Upper lobe of left lung (tissue), 6 donors: ENCODE measurements at regions not wholly inside any gene's neighbourhood (a gene's known extent, or its start where the extent isn't known, plus 50 kb on each side); places are given as distances from the start of the nearest gene placed in this dataset.

ENCODE experiments used
- ATAC-seq, 2 donors: fragments of 200-7000 bp; cut with Tn5 transposase; one replicate each; pipeline ENCODE4 v1.9.1; 2022; ENCODE audit warnings: mild to moderate bottlenecking in 2 of 2, moderate library complexity in 2 of 2; ENCODE audit not compliant: low FRiP score in 2 of 2
- DNase-seq, 2 donors: peaks; one replicate each; pipeline ENCODE4 v3.0.0-alpha.2; 2019 to 2020
- H3K27ac ChIP-seq, 4 donors: fragments of 200-600 bp; sonication (generic); one replicate each; pipeline ENCODE4 v1.5.1; 2016 to 2019
- H3K27me3 ChIP-seq, 4 donors: fragments of 200-600 bp; sonication (generic); one replicate each; pipeline ENCODE4 v1.5.1; 2017 to 2019
- H3K36me3 ChIP-seq, 4 donors: fragments of 200-600 bp; sonication (generic); one replicate each; pipeline ENCODE4 v1.5.1; 2016 to 2019
- H3K4me1 ChIP-seq, 4 donors: fragments of 200-600 bp; sonication (generic); one replicate each; pipeline ENCODE4 v1.5.1; 2018 to 2019
- H3K4me3 ChIP-seq, 4 donors: fragments of 200-600 bp; sonication (generic); one replicate each; pipeline ENCODE4 v1.5.1; 2017 to 2019; ENCODE audit warnings: mild to moderate bottlenecking in 2 of 4, moderate library complexity in 1 of 4
- H3K9me3 ChIP-seq, 4 donors: fragments of 200-600 bp; sonication (generic); one replicate each; pipeline ENCODE4 v1.5.1; 2018 to 2019
- CTCF ChIP-seq, 6 experiments: fragments of 450-650 bp in 4 of 6; fragments of 200-600 bp in 2 of 6; sonication (generic) in 2 of 6; IDR thresholded peaks; one replicate each; pipeline ENCODE4 v1.5.1; 2016 to 2019; ENCODE audit warnings: antibody characterized with exemption in 6 of 6
- EP300 ChIP-seq, 4 donors: sonication (generic); formaldehyde crosslinking; IDR thresholded peaks; one replicate each; pipeline ENCODE4 v1.5.1; 2017; ENCODE audit warnings: antibody characterized with exemption in 4 of 4, control low read depth in 2 of 4
- POLR2A ChIP-seq, 4 donors: fragments of 450-650 bp; IDR thresholded peaks; one replicate each; pipeline ENCODE4 v1.5.1; 2016 to 2017; ENCODE audit warnings: antibody characterized with exemption in 4 of 4, mild to moderate bottlenecking in 2 of 4
- POLR2AphosphoS5 ChIP-seq, 2 donors: sonication (generic); formaldehyde crosslinking; IDR thresholded peaks; one replicate each; pipeline ENCODE4 v1.5.1; 2017; ENCODE audit warnings: antibody characterized with exemption in 2 of 2
- WGBS, 2 donors: methylation state at CpG; one replicate each; pipeline ENCODE4 v1.1.5; 2017 to 2018; 5-methylcytosine and 5-hydroxymethylcytosine counted together
- donor health status: DM: no; HTN: no; CAD: no; lungs with moderate emphysema.
- donor health status: DM: no; HTN: yes; CAD: no; lungs with severe emphysema.

GRCh38 chr13:65264066-65264465, 1966.1 kb downstream of the PCDH9 start:
- TF ChIP-seq CTCF (IDR thresholded peaks at IDR 0.05) = no peak
- no peak for TF ChIP-seq POLR2AphosphoS5 (IDR thresholded peaks at IDR 0.05)
- no peak for TF ChIP-seq EP300 (IDR thresholded peaks at IDR 0.05)
- TF ChIP-seq POLR2A (IDR thresholded peaks at IDR 0.05) = no peak
- Histone ChIP-seq H3K4me3 (no peak overlapping the region), H3K27ac (no peak overlapping the region), H3K36me3 (no peaks in the 10 kb centered on the region), H3K27me3 (no peaks in the 10 kb centered on the region), H3K9me3 (peaks cover 0 to 2% (median 0%) of the 10 kb centered on the region in 4 donors), H3K4me1 (no peaks in the 10 kb centered on the region)
- ATAC-seq = peak; percentile 11 to 28
- WGBS, 2 donors = 49 to 80% methylated on average over 1 to 2 of the region's 2 CpGs
- DNase-seq = peak in 1 of 2 donors; percentile 41

- WGBS, 2 donors = 50 to 51% methylated on average over 5 of the region's 5 CpGs
- DNase-seq = no peak
- Histone ChIP-seq H3K4me1 (no peaks in the 10 kb centered on the region), H3K9me3 (peaks cover 0 to 2% (median 0%) of the 10 kb centered on the region in 4 donors), H3K36me3 (no peaks in the 10 kb centered on the region), H3K27ac (no peak overlapping the region), H3K4me3 (no peak overlapping the region), H3K27me3 (no peaks in the 10 kb centered on the region)
- ATAC-seq = no peak
- TF ChIP-seq CTCF (IDR thresholded peaks at IDR 0.05) = no peak
- TF ChIP-seq EP300 (IDR thresholded peaks at IDR 0.05) = no peak
- no peak for TF ChIP-seq POLR2AphosphoS5 (IDR thresholded peaks at IDR 0.05)
- no peak for TF ChIP-seq POLR2A (IDR thresholded peaks at IDR 0.05)
Measured at GRCh38 chr13:65260946-65261891, 1968.9 kb downstream of the PCDH9 start.

- Histone ChIP-seq H3K4me1 (no peaks in the 10 kb centered on the region), H3K4me3 (no peak overlapping the region), H3K9me3 (no peaks in the 10 kb centered on the region), H3K27me3 (no peaks in the 10 kb centered on the region), H3K36me3 (no peaks in the 10 kb centered on the region), H3K27ac (no peak overlapping the region)
- DNase-seq (no peak), ATAC-seq (no peak)
- TF ChIP-seq POLR2A (IDR thresholded peaks at IDR 0.05) = no peak
- TF ChIP-seq EP300 (IDR thresholded peaks at IDR 0.05) = no peak
- TF ChIP-seq CTCF (IDR thresholded peaks at IDR 0.05) = no peak
- TF ChIP-seq POLR2AphosphoS5 (IDR thresholded peaks at IDR 0.05) = no peak
- 88 to 93% methylated on average over 1 of the region's 1 CpG for WGBS, 2 donors
Measured at GRCh38 chr13:65240773-65241172, 1989.4 kb downstream of the PCDH9 start.

GRCh38 chr13:65236841-65237418, 1993.2 kb downstream of the PCDH9 start:
- 89 to 92% methylated on average over 6 of the region's 6 CpGs for WGBS, 2 donors
- ATAC-seq = no peak

More at GRCh38 chr13:65236841-65237418, 1993.2 kb downstream of the PCDH9 start:
- TF ChIP-seq EP300 (IDR thresholded peaks at IDR 0.05) = no peak
- no peak for TF ChIP-seq CTCF (IDR thresholded peaks at IDR 0.05)
- TF ChIP-seq POLR2A (IDR thresholded peaks at IDR 0.05) = no peak
- TF ChIP-seq POLR2AphosphoS5 (IDR thresholded peaks at IDR 0.05) = no peak
- Histone ChIP-seq H3K9me3 (no peaks in the 10 kb centered on the region), H3K4me1 (no peaks in the 10 kb centered on the region), H3K27me3 (no peaks in the 10 kb centered on the region), H3K4me3 (no peak overlapping the region), H3K36me3 (no peaks in the 10 kb centered on the region), H3K27ac (no peak overlapping the region)
- DNase-seq = no peak
